Lung (tissue), 11 donors: ENCODE measurements at regions not wholly inside any gene's neighbourhood (a gene's known extent, or its start where the extent isn't known, plus 50 kb on each side); places are given as distances from the start of the nearest gene placed in this dataset.

Source experiments
- ATAC-seq: fragments of 200-7000 bp; cut with Tn5 transposase; one replicate; pipeline ENCODE4 v1.9.1; 2020; ENCODE audit warnings: moderate number of reproducible peaks; ENCODE audit not compliant: insufficient read depth, low FRiP score
- DNase-seq, 3 donors: peaks; one replicate each; pipeline ENCODE4 v3.0.0-alpha.2; 2013 to 2017
- H3K27ac ChIP-seq, 2 donors: one replicate each; pipeline ENCODE4 v1.5.1; 2013; ENCODE audit warnings: mild to moderate bottlenecking in 2 of 2, moderate library complexity in 2 of 2, control low read depth in 1 of 2, inconsistent platforms in 1 of 2, low read depth in 1 of 2, low read length in 1 of 2
- H3K27me3 ChIP-seq, 3 donors: one replicate each; pipeline ENCODE4 v1.5.1; 2013; ENCODE audit warnings: low read length in 2 of 3; ENCODE audit not compliant: control insufficient read depth in 3 of 3, insufficient read depth in 3 of 3
- H3K36me3 ChIP-seq, 4 donors: one replicate each; pipeline ENCODE4 v1.5.1; 2013; ENCODE audit warnings: low read length in 4 of 4, mild to moderate bottlenecking in 1 of 4, moderate library complexity in 1 of 4; ENCODE audit not compliant: control insufficient read depth in 4 of 4, insufficient read depth in 4 of 4
- H3K4me1 ChIP-seq, 5 donors: one replicate each; pipeline ENCODE4 v1.5.1; 2013; ENCODE audit warnings: low read length in 5 of 5, mild to moderate bottlenecking in 2 of 5, moderate library complexity in 1 of 5; ENCODE audit not compliant: control insufficient read depth in 5 of 5, insufficient read depth in 5 of 5
- H3K4me3 ChIP-seq: one replicate; pipeline ENCODE4 v1.5.1; 2013; ENCODE audit warnings: mild to moderate bottlenecking, control low read depth, moderate library complexity
- H3K9ac ChIP-seq, 2 donors: one replicate each; pipeline ENCODE4 v1.5.1; 2013; ENCODE audit warnings: low read length in 2 of 2, control low read depth in 1 of 2; ENCODE audit not compliant: insufficient read depth in 1 of 2
- H3K9me3 ChIP-seq, 4 donors: one replicate each; pipeline ENCODE4 v1.5.1; 2013; ENCODE audit warnings: low read length in 3 of 4, mild to moderate bottlenecking in 1 of 4, moderate library complexity in 1 of 4; ENCODE audit not compliant: control insufficient read depth in 4 of 4, insufficient read depth in 3 of 4
- WGBS, 2 donors: extraction: QIAGEN DNeasy Blood & Tissue Kit; methylation state at CpG; one replicate each; pipeline ENCODE4 v1.1.7; 2013; 5-methylcytosine and 5-hydroxymethylcytosine counted together
- TF ChIP-seq, protein P1 (sequence below): IDR thresholded peaks from 2 replicates; pipeline ENCODE4 v1.5.1; 2012; ENCODE audit warnings: mild to moderate bottlenecking; ENCODE audit errors: control extremely low read depth, extremely low read depth
- donor health status: control.
- donor health status: control.
- donor health status: Bipolar disorder and iron deficiency.
- donor health status: healthy.
- donor health status: DM: yes; HTN: yes; CAD: no.

DNA sequence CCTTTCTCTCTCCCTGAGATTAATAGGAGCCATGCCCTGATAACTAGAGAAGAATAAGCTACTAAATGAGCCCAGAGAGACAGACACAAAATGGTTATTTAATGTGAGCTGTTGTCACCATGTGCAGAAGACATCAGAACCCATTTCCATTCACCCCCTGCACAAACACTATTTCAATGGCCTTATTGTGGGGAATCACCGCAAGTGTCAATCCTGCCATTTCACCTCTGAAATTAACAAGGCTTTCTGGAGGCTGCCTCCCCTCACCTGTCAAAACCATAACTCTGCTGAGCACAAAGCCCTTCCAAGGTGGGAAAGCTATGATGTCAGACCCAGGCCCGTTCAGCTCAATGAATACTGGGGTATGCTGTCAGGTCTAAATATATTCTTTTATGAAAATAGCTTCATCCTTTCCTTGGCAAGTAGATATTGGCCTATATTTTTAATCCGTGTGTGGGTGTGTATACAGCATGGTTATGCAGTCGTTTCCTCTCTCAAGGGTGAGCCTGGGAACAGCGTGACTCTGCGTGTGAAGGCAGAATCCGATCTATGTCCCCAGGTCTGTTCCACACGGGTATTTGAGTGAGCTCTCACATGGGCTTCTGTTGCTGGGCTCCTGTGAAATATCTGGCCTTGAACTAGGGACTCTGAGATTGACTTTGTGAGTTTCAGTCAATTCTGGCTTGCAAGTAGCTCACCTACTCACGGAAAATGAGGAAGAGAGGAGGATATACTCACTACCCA is 266.3 kb downstream of the FBXW7 start:
- Histone ChIP-seq H3K4me1 (peaks cover 0 to 5% (median 0%) of the 10 kb centered on the region in 5 donors), H3K36me3 (no peaks in the 10 kb centered on the region), H3K9ac (no peak overlapping the region), H3K27me3 (no peaks in the 10 kb centered on the region), H3K27ac (no peak overlapping the region), H3K9me3 (peaks cover 0 to 2% (median 0%) of the 10 kb centered on the region in 4 donors), H3K4me3 (no peak overlapping the region)
- TF ChIP-seq, protein P1, sequence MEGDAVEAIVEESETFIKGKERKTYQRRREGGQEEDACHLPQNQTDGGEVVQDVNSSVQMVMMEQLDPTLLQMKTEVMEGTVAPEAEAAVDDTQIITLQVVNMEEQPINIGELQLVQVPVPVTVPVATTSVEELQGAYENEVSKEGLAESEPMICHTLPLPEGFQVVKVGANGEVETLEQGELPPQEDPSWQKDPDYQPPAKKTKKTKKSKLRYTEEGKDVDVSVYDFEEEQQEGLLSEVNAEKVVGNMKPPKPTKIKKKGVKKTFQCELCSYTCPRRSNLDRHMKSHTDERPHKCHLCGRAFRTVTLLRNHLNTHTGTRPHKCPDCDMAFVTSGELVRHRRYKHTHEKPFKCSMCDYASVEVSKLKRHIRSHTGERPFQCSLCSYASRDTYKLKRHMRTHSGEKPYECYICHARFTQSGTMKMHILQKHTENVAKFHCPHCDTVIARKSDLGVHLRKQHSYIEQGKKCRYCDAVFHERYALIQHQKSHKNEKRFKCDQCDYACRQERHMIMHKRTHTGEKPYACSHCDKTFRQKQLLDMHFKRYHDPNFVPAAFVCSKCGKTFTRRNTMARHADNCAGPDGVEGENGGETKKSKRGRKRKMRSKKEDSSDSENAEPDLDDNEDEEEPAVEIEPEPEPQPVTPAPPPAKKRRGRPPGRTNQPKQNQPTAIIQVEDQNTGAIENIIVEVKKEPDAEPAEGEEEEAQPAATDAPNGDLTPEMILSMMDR = no peak
- 83 to 89% methylated on average over 9 of the region's 9 CpGs for WGBS, 2 donors
- ATAC-seq (no peak), DNase-seq (no peak)

DNA sequence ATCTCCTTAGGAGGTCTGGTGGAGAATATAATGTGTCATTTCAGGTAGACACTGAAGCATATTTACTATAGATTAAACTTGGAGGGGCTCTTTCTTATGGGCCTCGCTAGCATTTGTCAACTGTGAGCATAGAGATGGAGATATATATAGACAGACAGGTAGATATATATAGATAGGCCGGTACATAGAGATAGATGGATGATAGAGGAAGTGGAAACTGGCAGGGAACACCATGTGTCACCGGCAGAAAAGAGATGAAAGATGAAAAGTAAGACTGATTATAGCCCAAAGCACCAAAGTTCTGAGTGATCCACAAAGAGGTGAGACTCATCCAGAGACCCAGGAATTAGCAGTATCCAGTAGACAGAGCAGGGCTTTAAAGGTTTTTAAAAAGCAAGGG is 268.1 kb downstream of the FBXW7 start:
- no peak for DNase-seq
- no peak for ATAC-seq
- H3K4me1 ChIP-seq = peaks cover 0 to 5% (median 0%) of the 10 kb centered on the region in 5 donors
- H3K27ac ChIP-seq = no peak overlapping the region
- peaks cover 0 to 2% (median 0%) of the 10 kb centered on the region in 4 donors for H3K9me3 ChIP-seq
- no peak overlapping the region for H3K9ac ChIP-seq
- H3K4me3 ChIP-seq = no peak overlapping the region
- 73 to 81% methylated on average over 3 of the region's 3 CpGs for WGBS, 2 donors
- TF ChIP-seq, protein P1 = no peak
- no peaks in the 10 kb centered on the region for H3K36me3 ChIP-seq
- H3K27me3 ChIP-seq = no peaks in the 10 kb centered on the region

DNA sequence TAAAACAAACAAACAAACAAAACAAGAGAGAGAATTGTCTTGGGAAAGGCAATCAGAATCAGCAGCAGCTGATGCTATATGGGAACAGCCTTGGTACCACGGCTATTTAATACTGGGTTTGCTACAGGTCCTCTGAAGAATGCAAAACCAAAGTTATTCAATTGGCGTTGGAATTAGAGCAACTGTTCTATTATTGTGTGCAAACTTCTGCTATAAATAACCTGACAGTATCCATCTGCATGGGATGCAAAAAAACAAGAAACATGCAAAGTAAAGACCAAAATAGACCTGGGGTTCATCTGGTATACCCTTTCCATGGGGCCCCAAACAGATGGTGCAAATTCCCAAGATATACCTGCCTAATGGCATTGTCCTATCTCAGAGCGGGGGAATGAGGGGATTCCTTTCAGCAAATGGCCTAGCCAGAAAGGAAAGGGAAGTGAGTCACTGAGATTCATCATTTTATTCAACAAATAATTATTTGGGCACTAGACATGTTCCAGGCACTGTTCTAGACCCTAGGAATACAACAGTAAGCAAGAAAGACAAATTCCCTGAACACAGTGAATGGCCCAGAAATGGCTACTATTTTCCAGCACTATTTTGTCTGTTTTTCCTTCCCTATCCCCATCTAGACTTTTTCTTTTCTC is 268.9 kb downstream of the FBXW7 start:
- TF ChIP-seq, protein P1 = no peak
- Histone ChIP-seq H3K36me3 (no peaks in the 10 kb centered on the region), H3K9ac (no peak overlapping the region), H3K27ac (no peak overlapping the region), H3K4me3 (no peak overlapping the region), H3K27me3 (no peaks in the 10 kb centered on the region), H3K4me1 (peaks cover 0 to 5% (median 0%) of the 10 kb centered on the region in 5 donors), H3K9me3 (peaks cover 0 to 2% (median 0%) of the 10 kb centered on the region in 4 donors)
- ATAC-seq (no peak), DNase-seq (no peak)
- WGBS, 2 donors = 88 to 91% methylated on average over 3 of the region's 3 CpGs
